ENCODE measurements at regions not wholly inside any gene's neighbourhood (a gene's known extent, or its start where the extent isn't known, plus 50 kb on each side); places are given as distances from the start of the nearest gene placed in this dataset.

- DNase-seq (ENCODE audit: low spot score): no peak
- Histone ChIP-seq H3K4me3 (no peak overlapping the region), H3K27ac (no peak overlapping the region)
- TF ChIP-seq, protein P1, sequence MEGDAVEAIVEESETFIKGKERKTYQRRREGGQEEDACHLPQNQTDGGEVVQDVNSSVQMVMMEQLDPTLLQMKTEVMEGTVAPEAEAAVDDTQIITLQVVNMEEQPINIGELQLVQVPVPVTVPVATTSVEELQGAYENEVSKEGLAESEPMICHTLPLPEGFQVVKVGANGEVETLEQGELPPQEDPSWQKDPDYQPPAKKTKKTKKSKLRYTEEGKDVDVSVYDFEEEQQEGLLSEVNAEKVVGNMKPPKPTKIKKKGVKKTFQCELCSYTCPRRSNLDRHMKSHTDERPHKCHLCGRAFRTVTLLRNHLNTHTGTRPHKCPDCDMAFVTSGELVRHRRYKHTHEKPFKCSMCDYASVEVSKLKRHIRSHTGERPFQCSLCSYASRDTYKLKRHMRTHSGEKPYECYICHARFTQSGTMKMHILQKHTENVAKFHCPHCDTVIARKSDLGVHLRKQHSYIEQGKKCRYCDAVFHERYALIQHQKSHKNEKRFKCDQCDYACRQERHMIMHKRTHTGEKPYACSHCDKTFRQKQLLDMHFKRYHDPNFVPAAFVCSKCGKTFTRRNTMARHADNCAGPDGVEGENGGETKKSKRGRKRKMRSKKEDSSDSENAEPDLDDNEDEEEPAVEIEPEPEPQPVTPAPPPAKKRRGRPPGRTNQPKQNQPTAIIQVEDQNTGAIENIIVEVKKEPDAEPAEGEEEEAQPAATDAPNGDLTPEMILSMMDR (IDR thresholded peaks at IDR 0.05): no peak
Measured at GRCh38 chr16:54590836-54591235, 304.2 kb upstream of the IRX3 start.

GRCh38 chr16:54589326-54589725 lies 302.7 kb upstream of the IRX3 start:
- DNase-seq (ENCODE audit: low spot score): no peak
- TF ChIP-seq, protein P1 (IDR thresholded peaks at IDR 0.05): no peak
- Histone ChIP-seq H3K4me3 (no peak overlapping the region), H3K27ac (no peak overlapping the region)

DNA sequence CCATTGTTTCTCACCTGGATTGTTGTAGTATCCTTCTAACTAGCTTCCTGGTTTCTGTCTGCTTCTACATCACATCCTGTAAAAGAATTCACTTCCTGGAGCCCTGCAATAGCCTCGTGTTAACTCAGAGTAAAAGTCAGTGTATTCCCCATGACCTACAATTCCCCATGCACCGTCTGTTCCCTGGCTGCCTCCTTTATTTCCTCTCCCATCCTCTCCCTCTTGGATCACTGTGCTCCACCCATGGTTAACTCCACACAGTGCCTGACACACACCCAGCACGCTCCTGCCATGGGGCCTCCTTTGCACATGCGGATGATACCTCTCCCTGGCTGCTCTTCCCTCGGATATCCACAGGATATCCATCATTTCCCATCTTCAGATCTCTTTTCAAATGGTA lies 301.4 kb upstream of the IRX3 start:
- H3K27ac ChIP-seq: no peak overlapping the region
- DNase-seq (ENCODE audit: low spot score): no peak
- TF ChIP-seq, protein P1 (IDR thresholded peaks at IDR 0.05): no peak
- H3K4me3 ChIP-seq: no peak overlapping the region

- TF ChIP-seq, protein P1 (IDR thresholded peaks at IDR 0.05): no peak
- Histone ChIP-seq H3K4me3 (no peak overlapping the region), H3K27ac (no peak overlapping the region)
- DNase-seq (ENCODE audit: low spot score): no peak
Measured at GRCh38 chr16:54587176-54587515, 300.6 kb upstream of the IRX3 start.

DNA sequence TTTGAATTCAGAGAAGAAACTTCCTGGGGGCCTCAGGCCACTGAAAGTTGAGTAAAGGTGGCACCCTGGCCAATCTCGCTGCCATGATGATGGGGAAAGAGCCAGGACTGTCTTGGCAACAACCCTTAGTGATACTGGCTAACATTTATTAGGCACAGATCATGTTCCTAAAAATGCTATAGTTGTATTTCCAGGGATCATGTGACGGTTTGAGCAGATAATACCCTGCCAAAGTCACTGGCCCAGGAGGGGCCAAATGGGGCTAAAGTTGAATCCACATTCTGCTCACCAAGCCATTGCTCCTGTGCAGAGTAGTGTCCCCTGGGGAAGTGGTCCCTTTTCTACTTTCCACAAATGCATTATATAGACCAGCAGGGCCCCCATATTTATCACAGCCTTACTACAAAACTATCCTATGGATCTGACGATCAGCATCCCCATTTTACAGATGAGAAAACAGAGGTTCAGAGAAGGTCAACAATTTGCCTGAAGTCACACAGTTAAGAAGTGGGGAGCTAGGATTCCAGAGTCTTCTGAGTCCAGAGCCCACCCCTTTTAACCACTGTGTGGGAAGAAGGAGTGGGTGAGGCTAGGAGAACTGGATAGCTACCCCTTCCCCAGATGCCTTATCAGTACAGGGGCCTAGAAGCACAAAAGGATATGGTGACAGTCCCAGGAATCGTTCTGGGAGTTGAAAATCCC lies 300.0 kb upstream of the IRX3 start:
- Histone ChIP-seq H3K27ac (no peak overlapping the region), H3K4me3 (no peak overlapping the region)
- no peak for DNase-seq (ENCODE audit: low spot score)
- TF ChIP-seq, protein P1 (IDR thresholded peaks at IDR 0.05): no peak

DNA sequence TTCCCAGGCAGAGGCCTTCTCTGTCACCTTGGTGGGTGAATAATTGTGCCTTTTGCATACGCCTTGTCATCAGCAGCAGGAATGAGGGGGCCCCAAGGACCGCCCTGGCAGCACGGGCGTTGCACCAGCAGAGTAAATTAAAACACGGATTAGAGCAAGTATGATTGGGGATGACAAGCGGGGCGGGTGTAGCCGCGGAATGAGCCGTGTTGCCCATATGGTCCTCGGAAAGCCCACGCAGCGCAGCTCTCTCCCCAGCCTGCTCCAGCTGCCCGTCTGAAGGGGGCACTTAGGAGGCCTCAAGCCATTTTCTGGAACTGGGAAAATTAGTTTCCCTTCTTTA lies 299.4 kb upstream of the IRX3 start:
- DNase-seq (ENCODE audit: low spot score): no peak
- Histone ChIP-seq H3K4me3 (no peak overlapping the region), H3K27ac (no peak overlapping the region)
- TF ChIP-seq, protein P1 (IDR thresholded peaks at IDR 0.05): no peak

- TF ChIP-seq, protein P1 (IDR thresholded peaks at IDR 0.05): no peak
- H3K4me3 ChIP-seq: no peak overlapping the region
- DNase-seq (ENCODE audit: low spot score): no peak
- no peak overlapping the region for H3K27ac ChIP-seq
Measured at GRCh38 chr16:54585094-54585997, 298.8 kb upstream of the IRX3 start.

Data from coronary artery (tissue), 2 donors.